Activated CD8-positive, alpha-beta T cell treated with anti-CD3 and anti-CD28 coated beads for 36 hours (primary cell): ENCODE measurements at regions not wholly inside any gene's neighbourhood (a gene's known extent, or its start where the extent isn't known, plus 50 kb on each side); places are given as distances from the start of the nearest gene placed in this dataset.

Experiments
- ATAC-seq: fragments of 200-7000 bp; cut with Tn5 transposase; one replicate; pipeline ENCODE4 v1.10.0; 2021; ENCODE audit warnings: mild to moderate bottlenecking, moderate library complexity
- CTCF ChIA-PET: fragments of 350-600 bp; sonication (Branson Sonifier 250); formaldehyde crosslinking; loops from one replicate; lab custom pipeline; 2021; ENCODE audit warnings: antibody characterized with exemption; lab: Charles Lee
- POLR2A ChIA-PET: fragments of 350-600 bp; sonication (Branson Sonifier 250); formaldehyde crosslinking; loops from one replicate; lab custom pipeline; 2021; ENCODE audit warnings: antibody characterized with exemption; lab: Charles Lee
- DNase-seq: peaks from one replicate; pipeline ENCODE4 v3.0.0-alpha.2; 2020
- H3K27ac Mint-ChIP-seq: one replicate; pipeline ENCODE4 v1.8.0; 2021; ENCODE audit warnings: mild to moderate bottlenecking, mixed read lengths
- H3K27me3 Mint-ChIP-seq: one replicate; pipeline ENCODE4 v1.8.0; 2021; ENCODE audit warnings: mixed read lengths
- H3K36me3 Mint-ChIP-seq: one replicate; pipeline ENCODE4 v1.8.0; 2021; ENCODE audit warnings: low read depth, mixed read lengths
- H3K4me1 Mint-ChIP-seq: one replicate; pipeline ENCODE4 v1.8.0; 2021; ENCODE audit warnings: low read depth, mixed read lengths
- H3K4me3 Mint-ChIP-seq: one replicate; pipeline ENCODE4 v1.8.0; 2021; ENCODE audit warnings: mild to moderate bottlenecking, moderate library complexity, mixed read lengths
- H3K9me3 Mint-ChIP-seq: one replicate; pipeline ENCODE4 v1.8.0; 2021; ENCODE audit warnings: mixed read lengths
- CTCF ChIP-seq: fragments of 200-600 bp; IDR thresholded peaks from one replicate; pipeline ENCODE4 v1.8.0; 2022; ENCODE audit warnings: antibody characterized with exemption, mild to moderate bottlenecking
- intact Hi-C: fragments of 100-400 bp; cut with micrococcal nuclease; formaldehyde crosslinking; loops from one replicate; pipeline ENCODE4 v1.10.0; 2022

- ChIA-PET POLR2A (no interaction called here), CTCF (no interaction called here)
- DNase-seq (no peak), ATAC-seq (no peak)
- H3K4me1 Mint-ChIP-seq: peaks cover 2% of the 10 kb centered on the region
- intact Hi-C loops: no loop called here
- no peak overlapping the region for H3K27ac Mint-ChIP-seq
- no peak overlapping the region for H3K4me3 Mint-ChIP-seq
- H3K36me3 Mint-ChIP-seq: no peaks in the 10 kb centered on the region
- no peak for TF ChIP-seq CTCF
- no peaks in the 10 kb centered on the region for H3K9me3 Mint-ChIP-seq
- H3K27me3 Mint-ChIP-seq: peaks cover 9% of the 10 kb centered on the region
Observed at GRCh38 chr12:70069221-70070105, 173.8 kb upstream of the CNOT2 start.

DNA sequence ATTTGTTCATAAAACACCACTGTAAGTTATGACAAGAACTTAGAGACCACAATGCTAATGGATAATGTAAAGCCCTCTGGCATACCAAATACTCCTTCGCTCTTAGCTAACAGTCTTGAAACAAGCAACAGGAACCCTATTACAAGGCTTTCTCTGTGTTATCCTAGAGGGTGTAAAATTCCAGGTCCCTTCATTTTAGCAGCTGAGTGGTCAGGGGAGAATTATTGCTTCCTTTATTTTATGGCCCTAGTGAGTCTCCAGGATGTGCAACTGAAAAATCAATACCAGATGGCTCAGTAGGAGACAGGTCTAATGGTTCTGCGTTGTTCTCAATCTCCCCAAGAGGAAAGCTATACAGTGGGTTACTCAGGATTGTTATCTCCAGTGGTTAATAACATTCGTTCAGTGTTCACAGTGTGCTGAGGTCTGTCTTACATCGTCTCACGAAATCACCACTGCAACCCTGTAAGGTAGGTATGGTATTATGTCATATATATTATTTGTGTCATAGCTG lies 172.7 kb upstream of the CNOT2 start:
- DNase-seq: no peak
- POLR2A ChIA-PET: no interaction called here

GRCh38 chr12:70074510-70074909 lies 168.7 kb upstream of the CNOT2 start:
- ChIA-PET CTCF (interaction anchor here (1.2 kb wide), 1 partner anchor 10 kb away, joined by 3 read pairs; no protein-coding TSS in a partner anchor), POLR2A (interaction anchor here (0.5 to 0.7 kb wide), 2 partner anchors 16 to 471 kb away, joined by 3 read pairs; no protein-coding TSS in a partner anchor)
- no peak overlapping the region for H3K27ac Mint-ChIP-seq
- ATAC-seq: no peak
- DNase-seq: no peak
- H3K36me3 Mint-ChIP-seq: no peaks in the 10 kb centered on the region
- TF ChIP-seq CTCF: no peak
- H3K27me3 Mint-ChIP-seq: peaks cover 4% of the 10 kb centered on the region
- H3K4me1 Mint-ChIP-seq: peaks cover 2% of the 10 kb centered on the region
- intact Hi-C loops: no loop called here
- no peaks in the 10 kb centered on the region for H3K9me3 Mint-ChIP-seq
- H3K4me3 Mint-ChIP-seq: no peak overlapping the region

More for the DNA sequence above, 172.7 kb upstream of the CNOT2 start:
- no peaks in the 10 kb centered on the region for H3K36me3 Mint-ChIP-seq
- no peak for ATAC-seq
- peaks cover 2% of the 10 kb centered on the region for H3K4me1 Mint-ChIP-seq
- no peak overlapping the region for H3K27ac Mint-ChIP-seq
- CTCF ChIA-PET: no interaction called here
- no peak for TF ChIP-seq CTCF
- peaks cover 4% of the 10 kb centered on the region for H3K27me3 Mint-ChIP-seq
- H3K4me3 Mint-ChIP-seq: no peak overlapping the region
- intact Hi-C loops: no loop called here
- no peaks in the 10 kb centered on the region for H3K9me3 Mint-ChIP-seq

- peaks cover 4% of the 10 kb centered on the region for H3K27me3 Mint-ChIP-seq
Observed at GRCh38 chr12:70077441-70077840, 165.8 kb upstream of the CNOT2 start.

More at GRCh38 chr12:70077441-70077840, 165.8 kb upstream of the CNOT2 start:
- POLR2A ChIA-PET: no interaction called here
- DNase-seq (no peak), ATAC-seq (no peak)
- Mint-ChIP-seq H3K4me3 (no peak overlapping the region), H3K36me3 (no peaks in the 10 kb centered on the region), H3K4me1 (peaks cover 2% of the 10 kb centered on the region), H3K27ac (no peak overlapping the region), H3K9me3 (no peaks in the 10 kb centered on the region)
- CTCF ChIA-PET: no interaction called here
- intact Hi-C loops: no loop called here
- TF ChIP-seq CTCF: no peak
